ENCODE measurements at regions not wholly inside any gene's neighbourhood (a gene's known extent, or its start where the extent isn't known, plus 50 kb on each side); places are given as distances from the start of the nearest gene placed in this dataset.

GRCh38 chr10:55305285-55305684 is 504.3 kb upstream of the PCDH15 start:
- no peak overlapping the region for H3K4me3 Mint-ChIP-seq
- Histone ChIP-seq H3K36me3 (ENCODE audit: insufficient read depth, low read length) (no peaks in the 10 kb centered on the region), H3K4me1 (ENCODE audit: insufficient read depth, low read length) (no peaks in the 10 kb centered on the region), H3K9me3 (ENCODE audit: control insufficient read depth in 1 of 2, low read length in 2 of 2) (no peaks in the 10 kb centered on the region), H3K27me3 (ENCODE audit: insufficient read depth, low read length) (no peaks in the 10 kb centered on the region), H3K4me3 (ENCODE audit: low read length in 2 of 2) (no peak overlapping the region), H3K27ac (ENCODE audit: low read depth, low read length) (no peak overlapping the region)
- no peaks in the 10 kb centered on the region for H3K36me3 Mint-ChIP-seq
- peaks cover 0 to 13% (median 4%) of the 10 kb centered on the region in 8 donors for H3K9me3 Mint-ChIP-seq
- POLR2A ChIA-PET (ENCODE audit: partially characterized antibody): no interaction called here
- H3K4me1 Mint-ChIP-seq: no peaks in the 10 kb centered on the region
- no peak overlapping the region for H3K27ac Mint-ChIP-seq
- CTCF ChIA-PET (ENCODE audit: partially characterized antibody): no interaction called here
- no peaks in the 10 kb centered on the region for H3K27me3 Mint-ChIP-seq
- intact Hi-C loops (cut with micrococcal nuclease): no loop called here
- no peak for DNase-seq

- H3K4me1 ChIP-seq (ENCODE audit: insufficient read depth, low read length): no peaks in the 10 kb centered on the region
- Mint-ChIP-seq H3K4me1 (no peaks in the 10 kb centered on the region), H3K9me3 (peaks cover 0 to 26% (median 16%) of the 10 kb centered on the region in 8 donors), H3K27ac (no peak overlapping the region), H3K27me3 (no peaks in the 10 kb centered on the region), H3K4me3 (no peak overlapping the region), H3K36me3 (no peaks in the 10 kb centered on the region)
- POLR2A ChIA-PET (ENCODE audit: partially characterized antibody): no interaction called here
- no peaks in the 10 kb centered on the region for H3K27me3 ChIP-seq (ENCODE audit: insufficient read depth, low read length)
- intact Hi-C loops (cut with micrococcal nuclease): no loop called here
- H3K27ac ChIP-seq (ENCODE audit: low read depth, low read length): no peak overlapping the region
- CTCF ChIA-PET (ENCODE audit: partially characterized antibody): no interaction called here
- no peak for DNase-seq
- H3K36me3 ChIP-seq (ENCODE audit: insufficient read depth, low read length): no peaks in the 10 kb centered on the region
- H3K4me3 ChIP-seq (ENCODE audit: low read length in 2 of 2): no peak overlapping the region
- H3K9me3 ChIP-seq (ENCODE audit: control insufficient read depth in 1 of 2, low read length in 2 of 2): no peaks in the 10 kb centered on the region
These were observed 486.3 kb upstream of the PCDH15 start for GRCh38 chr10:55287346-55287745.

GRCh38 chr10:55283031-55283430 is 482.0 kb upstream of the PCDH15 start:
- no peaks in the 10 kb centered on the region for H3K27me3 ChIP-seq (ENCODE audit: insufficient read depth, low read length)
- no peaks in the 10 kb centered on the region for H3K9me3 ChIP-seq (ENCODE audit: control insufficient read depth in 1 of 2, low read length in 2 of 2)
- Mint-ChIP-seq H3K4me3 (no peak overlapping the region), H3K9me3 (peaks cover 0 to 12% (median 9%) of the 10 kb centered on the region in 8 donors), H3K36me3 (no peaks in the 10 kb centered on the region), H3K27ac (no peak overlapping the region), H3K4me1 (no peaks in the 10 kb centered on the region), H3K27me3 (no peaks in the 10 kb centered on the region)
- no peaks in the 10 kb centered on the region for H3K36me3 ChIP-seq (ENCODE audit: insufficient read depth, low read length)
- ChIA-PET CTCF (ENCODE audit: partially characterized antibody) (no interaction called here), POLR2A (ENCODE audit: partially characterized antibody) (no interaction called here)
- no peak overlapping the region for H3K27ac ChIP-seq (ENCODE audit: low read depth, low read length)
- no peaks in the 10 kb centered on the region for H3K4me1 ChIP-seq (ENCODE audit: insufficient read depth, low read length)
- intact Hi-C loops (cut with micrococcal nuclease): no loop called here
- no peak overlapping the region for H3K4me3 ChIP-seq (ENCODE audit: low read length in 2 of 2)
- DNase-seq: no peak

GRCh38 chr10:55280696-55281095 is 479.7 kb upstream of the PCDH15 start:
- H3K27me3 ChIP-seq (ENCODE audit: insufficient read depth, low read length): no peaks in the 10 kb centered on the region
- Mint-ChIP-seq H3K27me3 (no peaks in the 10 kb centered on the region), H3K4me1 (no peaks in the 10 kb centered on the region), H3K27ac (no peak overlapping the region), H3K9me3 (peaks cover 0 to 10% (median 8%) of the 10 kb centered on the region in 8 donors), H3K4me3 (no peak overlapping the region), H3K36me3 (no peaks in the 10 kb centered on the region)
- intact Hi-C loops (cut with micrococcal nuclease): no loop called here
- no peak for DNase-seq
- CTCF ChIA-PET (ENCODE audit: partially characterized antibody): no interaction called here
- H3K9me3 ChIP-seq (ENCODE audit: control insufficient read depth in 1 of 2, low read length in 2 of 2): no peaks in the 10 kb centered on the region
- no peaks in the 10 kb centered on the region for H3K36me3 ChIP-seq (ENCODE audit: insufficient read depth, low read length)
- H3K4me3 ChIP-seq (ENCODE audit: low read length in 2 of 2): no peak overlapping the region
- no peaks in the 10 kb centered on the region for H3K4me1 ChIP-seq (ENCODE audit: insufficient read depth, low read length)
- H3K27ac ChIP-seq (ENCODE audit: low read depth, low read length): no peak overlapping the region
- POLR2A ChIA-PET (ENCODE audit: partially characterized antibody): no interaction called here

GRCh38 chr10:55277549-55277948 is 476.5 kb upstream of the PCDH15 start:
- H3K4me1 Mint-ChIP-seq: no peaks in the 10 kb centered on the region
- intact Hi-C loops (cut with micrococcal nuclease): no loop called here
- H3K4me3 Mint-ChIP-seq: no peak overlapping the region
- ChIA-PET POLR2A (ENCODE audit: partially characterized antibody) (no interaction called here), CTCF (ENCODE audit: partially characterized antibody) (no interaction called here)
- H3K4me3 ChIP-seq (ENCODE audit: low read length in 2 of 2): no peak overlapping the region
- H3K36me3 ChIP-seq (ENCODE audit: insufficient read depth, low read length): no peaks in the 10 kb centered on the region
- no peaks in the 10 kb centered on the region for H3K36me3 Mint-ChIP-seq
- H3K9me3 Mint-ChIP-seq: peaks cover 0 to 7% (median 4%) of the 10 kb centered on the region in 8 donors
- H3K27me3 ChIP-seq (ENCODE audit: insufficient read depth, low read length): no peaks in the 10 kb centered on the region
- no peaks in the 10 kb centered on the region for H3K4me1 ChIP-seq (ENCODE audit: insufficient read depth, low read length)
- H3K27ac ChIP-seq (ENCODE audit: low read depth, low read length): no peak overlapping the region
- H3K9me3 ChIP-seq (ENCODE audit: control insufficient read depth in 1 of 2, low read length in 2 of 2): no peaks in the 10 kb centered on the region
- DNase-seq: no peak
- H3K27ac Mint-ChIP-seq: no peak overlapping the region
- no peaks in the 10 kb centered on the region for H3K27me3 Mint-ChIP-seq

- Mint-ChIP-seq H3K4me3 (no peak overlapping the region), H3K9me3 (peaks cover 2 to 5% (median 3%) of the 10 kb centered on the region in 8 donors), H3K27me3 (no peaks in the 10 kb centered on the region), H3K4me1 (no peaks in the 10 kb centered on the region), H3K36me3 (no peaks in the 10 kb centered on the region), H3K27ac (no peak overlapping the region)
- no peak overlapping the region for H3K4me3 ChIP-seq (ENCODE audit: low read length in 2 of 2)
- CTCF ChIA-PET (ENCODE audit: partially characterized antibody): no interaction called here
- intact Hi-C loops (cut with micrococcal nuclease): no loop called here
- no peak for DNase-seq
- no peaks in the 10 kb centered on the region for H3K4me1 ChIP-seq (ENCODE audit: insufficient read depth, low read length)
- no peak overlapping the region for H3K27ac ChIP-seq (ENCODE audit: low read depth, low read length)
- H3K9me3 ChIP-seq (ENCODE audit: control insufficient read depth in 1 of 2, low read length in 2 of 2): no peaks in the 10 kb centered on the region
- H3K36me3 ChIP-seq (ENCODE audit: insufficient read depth, low read length): no peaks in the 10 kb centered on the region
- H3K27me3 ChIP-seq (ENCODE audit: insufficient read depth, low read length): no peaks in the 10 kb centered on the region
- POLR2A ChIA-PET (ENCODE audit: partially characterized antibody): no interaction called here
These were observed 473.3 kb upstream of the PCDH15 start for GRCh38 chr10:55274367-55274766.

GRCh38 chr10:55273946-55274345 is 472.9 kb upstream of the PCDH15 start:
- Mint-ChIP-seq H3K27ac (no peak overlapping the region), H3K36me3 (no peaks in the 10 kb centered on the region), H3K9me3 (peaks cover 2 to 5% (median 4%) of the 10 kb centered on the region in 8 donors), H3K4me3 (no peak overlapping the region), H3K27me3 (no peaks in the 10 kb centered on the region), H3K4me1 (no peaks in the 10 kb centered on the region)
- no peaks in the 10 kb centered on the region for H3K27me3 ChIP-seq (ENCODE audit: insufficient read depth, low read length)
- H3K27ac ChIP-seq (ENCODE audit: low read depth, low read length): no peak overlapping the region
- H3K4me1 ChIP-seq (ENCODE audit: insufficient read depth, low read length): no peaks in the 10 kb centered on the region
- H3K36me3 ChIP-seq (ENCODE audit: insufficient read depth, low read length): no peaks in the 10 kb centered on the region
- ChIA-PET POLR2A (ENCODE audit: partially characterized antibody) (no interaction called here), CTCF (ENCODE audit: partially characterized antibody) (no interaction called here)
- intact Hi-C loops (cut with micrococcal nuclease): no loop called here
- DNase-seq: no peak
- H3K9me3 ChIP-seq (ENCODE audit: control insufficient read depth in 1 of 2, low read length in 2 of 2): no peaks in the 10 kb centered on the region
- H3K4me3 ChIP-seq (ENCODE audit: low read length in 2 of 2): no peak overlapping the region

GRCh38 chr10:55272886-55273285 is 471.9 kb upstream of the PCDH15 start:
- no peaks in the 10 kb centered on the region for H3K4me1 Mint-ChIP-seq
- ChIA-PET CTCF (ENCODE audit: partially characterized antibody) (no interaction called here), POLR2A (ENCODE audit: partially characterized antibody) (no interaction called here)
- H3K36me3 Mint-ChIP-seq: no peaks in the 10 kb centered on the region
- H3K4me1 ChIP-seq (ENCODE audit: insufficient read depth, low read length): no peaks in the 10 kb centered on the region
- H3K4me3 Mint-ChIP-seq: no peak overlapping the region
- H3K4me3 ChIP-seq (ENCODE audit: low read length in 2 of 2): no peak overlapping the region
- H3K36me3 ChIP-seq (ENCODE audit: insufficient read depth, low read length): no peaks in the 10 kb centered on the region
- no peaks in the 10 kb centered on the region for H3K27me3 ChIP-seq (ENCODE audit: insufficient read depth, low read length)
- no peaks in the 10 kb centered on the region for H3K27me3 Mint-ChIP-seq
- no peak for DNase-seq
- no peaks in the 10 kb centered on the region for H3K9me3 ChIP-seq (ENCODE audit: control insufficient read depth in 1 of 2, low read length in 2 of 2)
- peaks cover 0 to 7% (median 4%) of the 10 kb centered on the region in 8 donors for H3K9me3 Mint-ChIP-seq
- no peak overlapping the region for H3K27ac Mint-ChIP-seq
- H3K27ac ChIP-seq (ENCODE audit: low read depth, low read length): no peak overlapping the region
- intact Hi-C loops (cut with micrococcal nuclease): no loop called here
